GM19455 (cell line): ENCODE measurements at regions not wholly inside any gene's neighbourhood (a gene's known extent, or its start where the extent isn't known, plus 50 kb on each side); places are given as distances from the start of the nearest gene placed in this dataset.
A peak's percentile ranks its signal among the peaks of the same experiment; 100 is the strongest.

Experiments used
- ATAC-seq: cut with Tn5 transposase; IDR thresholded peaks from one replicate; pipeline ENCODE4 v1.9.1; 2021; ENCODE audit not compliant: unreplicated experiment

- ATAC-seq = peak; percentile 79
Observed at GRCh38 chr16:55257966-55258613, 65.9 kb upstream of the IRX6 start.

GRCh38 chr16:55261301-55261700, 62.7 kb upstream of the IRX6 start:
- ATAC-seq = no peak

- no peak for ATAC-seq
Observed at GRCh38 chr16:55263271-55264250, 60.4 kb upstream of the IRX6 start.

DNA sequence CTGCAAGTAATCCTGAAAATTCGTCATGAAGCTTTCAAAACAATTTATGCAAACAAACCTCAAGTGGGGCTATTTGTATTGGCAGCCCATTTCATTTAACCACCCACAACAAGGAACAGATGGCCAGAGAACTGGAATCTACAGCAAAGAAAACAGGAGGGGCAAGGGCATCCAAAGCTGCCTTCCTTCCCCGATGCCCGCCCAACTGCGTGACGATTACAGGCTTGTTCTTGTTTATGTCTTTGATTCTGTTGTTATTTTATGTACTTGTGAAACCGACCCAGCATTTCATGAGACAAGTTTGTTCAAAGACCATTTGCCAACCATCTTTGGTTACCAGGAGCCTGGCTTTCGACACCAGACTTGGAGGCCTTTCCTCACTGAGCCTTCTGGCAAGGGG, 59.1 kb upstream of the IRX6 start:
- no peak for ATAC-seq

DNA sequence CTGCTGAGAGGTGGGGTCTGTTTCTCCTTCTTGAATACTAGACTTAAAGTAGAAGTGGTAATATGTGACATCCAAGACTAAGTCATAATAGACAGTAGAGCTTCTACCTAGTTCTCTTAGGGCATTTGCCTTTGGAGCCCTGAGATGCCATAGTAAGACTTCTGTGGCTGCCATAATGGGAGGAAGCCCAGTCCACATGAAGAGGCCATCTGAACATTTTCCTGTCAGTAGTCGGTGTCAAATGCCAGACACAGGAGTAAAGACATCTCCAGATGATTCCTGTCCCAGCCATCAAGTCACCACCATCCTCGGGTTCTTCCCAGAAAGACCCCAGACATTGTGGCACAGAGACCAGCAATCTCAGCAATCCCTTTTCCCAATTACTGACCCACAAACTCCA, 58.1 kb upstream of the IRX6 start:
- no peak for ATAC-seq

- no peak for ATAC-seq
Observed at GRCh38 chr16:55271945-55272513, 52.0 kb upstream of the IRX6 start.

DNA sequence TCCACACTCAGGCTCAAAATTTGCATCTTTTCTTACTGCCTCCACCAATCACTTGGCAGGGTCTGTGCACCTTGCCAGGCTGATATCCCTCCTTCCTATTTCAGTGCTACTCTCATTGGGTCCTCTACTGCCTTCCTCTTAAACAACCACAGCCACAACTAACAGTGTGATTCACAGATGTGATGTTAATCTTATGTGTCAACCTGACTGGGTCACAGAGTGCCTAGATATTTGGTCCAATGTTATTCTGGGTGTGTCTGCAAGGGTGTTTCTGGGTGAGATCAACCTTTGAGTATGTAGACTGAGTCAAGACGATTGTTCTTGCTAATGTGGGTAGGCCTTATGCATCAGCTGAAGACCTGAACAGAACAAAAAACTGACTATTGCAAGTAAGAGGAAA, 51.3 kb upstream of the IRX6 start:
- no peak for ATAC-seq

GRCh38 chr16:55273356-55273755, 50.6 kb upstream of the IRX6 start:
- no peak for ATAC-seq

DNA sequence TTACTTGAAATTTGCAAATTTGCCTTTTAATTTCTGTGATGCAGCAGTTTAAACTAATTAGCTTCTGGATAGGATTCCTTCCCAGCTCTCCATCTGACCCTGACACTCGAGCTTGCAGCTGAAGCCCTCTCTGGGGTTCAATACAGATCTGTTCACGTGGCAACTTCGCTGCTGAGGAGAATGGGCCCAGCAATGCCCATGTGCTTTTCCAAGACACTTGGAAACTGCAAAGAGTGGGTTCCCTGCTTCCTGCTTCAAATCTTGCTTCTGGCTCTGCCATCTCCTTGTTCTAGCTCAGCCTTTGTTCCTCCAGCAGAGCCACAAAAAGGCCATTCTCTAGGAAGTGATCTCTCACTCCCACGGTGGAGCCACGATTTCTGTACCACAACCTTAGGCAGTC, 50.0 kb upstream of the IRX6 start:
- ATAC-seq = no peak
